GM23338 (cell line): ENCODE measurements at regions not wholly inside any gene's neighbourhood (a gene's known extent, or its start where the extent isn't known, plus 50 kb on each side); places are given as distances from the start of the nearest gene placed in this dataset.

Experiments used
- ATAC-seq: fragments of 200-7000 bp; cut with Tn5 transposase; 3 replicates; pipeline ENCODE4 v1.9.1; 2020
- DNase-seq: peaks from one replicate; pipeline ENCODE4 v3.0.0-alpha.2; 2015; ENCODE audit warnings: low spot score
- H2AFZ ChIP-seq: fragments of 200-600 bp; sonication (generic); 2 replicates; pipeline ENCODE4 v1.8.0; 2016; ENCODE audit warnings: antibody characterized with exemption, mild to moderate bottlenecking, moderate library complexity
- H3F3A ChIP-seq: fragments of 200-600 bp; sonication (generic); replicated peaks from 2 replicates; pipeline ENCODE4 v1.8.0; 2017; ENCODE audit warnings: antibody characterized with exemption, mixed run types, low read depth
- H3K27ac ChIP-seq: fragments of 200-600 bp; sonication (generic); 2 replicates; pipeline ENCODE4 v1.6.1; 2016; ENCODE audit warnings: low read depth
- H3K27me3 ChIP-seq: fragments of 200-600 bp; sonication (generic); 2 replicates; pipeline ENCODE4 v1.8.0; 2016; ENCODE audit warnings: mild to moderate bottlenecking, mixed run types, moderate library complexity; ENCODE audit not compliant: insufficient read depth
- H3K36me3 ChIP-seq: fragments of 200-600 bp; sonication (generic); 2 replicates; pipeline ENCODE4 v1.8.0; 2016; ENCODE audit warnings: mild to moderate bottlenecking; ENCODE audit not compliant: insufficient read depth
- H3K4me1 ChIP-seq: fragments of 200-600 bp; sonication (generic); 2 replicates; pipeline ENCODE4 v1.8.0; 2016; ENCODE audit warnings: mild to moderate bottlenecking, moderate library complexity; ENCODE audit not compliant: insufficient read depth
- H3K4me2 ChIP-seq: fragments of 200-600 bp; sonication (generic); 2 replicates; pipeline ENCODE4 v1.7.1; 2017; ENCODE audit warnings: mixed run types
- H3K4me3 ChIP-seq: fragments of 200-600 bp; sonication (generic); 2 replicates; pipeline ENCODE4 v1.6.1; 2016; ENCODE audit warnings: mixed run types
- H3K79me2 ChIP-seq: fragments of 200-600 bp; sonication (generic); replicated peaks from 2 replicates; pipeline ENCODE4 v1.8.0; 2017; ENCODE audit warnings: mild to moderate bottlenecking; ENCODE audit not compliant: insufficient read depth
- H3K9me2 ChIP-seq: fragments of 200-600 bp; sonication (generic); 2 replicates; pipeline ENCODE4 v1.8.0; 2017; ENCODE audit not compliant: insufficient read depth
- H4K20me1 ChIP-seq: fragments of 200-600 bp; sonication (generic); replicated peaks from 2 replicates; pipeline ENCODE4 v1.8.0; 2017; ENCODE audit warnings: mild to moderate bottlenecking; ENCODE audit not compliant: insufficient read depth
- H3K27ac Mint-ChIP-seq: 2 replicates; pipeline ENCODE4 v1.8.0; 2020; ENCODE audit warnings: inconsistent platforms, mild to moderate bottlenecking, moderate library complexity, mixed read lengths
- H3K27me3 Mint-ChIP-seq: 3 replicates; pipeline ENCODE4 v1.8.0; 2022; ENCODE audit warnings: low read depth, mild to moderate bottlenecking, moderate library complexity, mixed read lengths, inconsistent platforms; ENCODE audit not compliant: insufficient read depth, poor library complexity
- H3K36me3 Mint-ChIP-seq: 3 replicates; pipeline ENCODE4 v1.8.0; 2021; ENCODE audit warnings: low read depth, mild to moderate bottlenecking, inconsistent platforms, moderate library complexity, mixed read lengths
- H3K4me1 Mint-ChIP-seq: 3 replicates; pipeline ENCODE4 v1.8.0; 2020; ENCODE audit warnings: mild to moderate bottlenecking, inconsistent platforms, mixed read lengths
- H3K4me3 Mint-ChIP-seq: 3 replicates; pipeline ENCODE4 v1.8.0; 2021; ENCODE audit warnings: moderate library complexity, mild to moderate bottlenecking, inconsistent platforms, mixed read lengths
- H3K9me3 Mint-ChIP-seq: 3 replicates; pipeline ENCODE4 v1.8.0; 2020; ENCODE audit warnings: moderate library complexity, mild to moderate bottlenecking, inconsistent platforms, mixed read lengths
- CREB1 ChIP-seq: fragments of 250-450 bp; sonication (Bioruptor Pico); IDR thresholded peaks from 2 replicates; pipeline ENCODE4 v1.5.0; 2020; ENCODE audit warnings: low read depth, mild to moderate bottlenecking, moderate library complexity
- EZH2 ChIP-seq: fragments of 200-600 bp; sonication (generic); IDR thresholded peaks from one replicate; pipeline ENCODE4 v1.8.0; 2017; ENCODE audit warnings: antibody characterized with exemption, mild to moderate bottlenecking, low read depth; ENCODE audit not compliant: unreplicated experiment
- EZH2phosphoT487 ChIP-seq: fragments of 200-600 bp; sonication (generic); IDR thresholded peaks from one replicate; pipeline ENCODE4 v1.8.1; 2018; ENCODE audit warnings: antibody characterized with exemption; ENCODE audit not compliant: unreplicated experiment
- JUNB ChIP-seq: IDR thresholded peaks from one replicate; pipeline ENCODE4 v1.6.1; 2016; ENCODE audit warnings: antibody characterized with exemption; ENCODE audit not compliant: unreplicated experiment
- NANOG ChIP-seq: IDR thresholded peaks from 2 replicates; pipeline ENCODE4 v1.6.1; 2016; ENCODE audit warnings: antibody characterized with exemption, borderline replicate concordance
- POLR2AphosphoS5 ChIP-seq: IDR thresholded peaks from 2 replicates; pipeline ENCODE4 v1.6.1; 2016; ENCODE audit warnings: antibody characterized with exemption, low read depth
- STAT1 ChIP-seq: IDR thresholded peaks from one replicate; pipeline ENCODE4 v1.6.1; 2016; ENCODE audit warnings: antibody characterized with exemption; ENCODE audit not compliant: unreplicated experiment
- ZNF114 ChIP-seq: fragments of 250-450 bp; sonication (Bioruptor Pico); IDR thresholded peaks from 2 replicates; pipeline ENCODE4 v1.5.0; 2020; ENCODE audit warnings: mild to moderate bottlenecking, moderate library complexity
- ZNF331 ChIP-seq: fragments of 250-450 bp; sonication (Bioruptor Pico); IDR thresholded peaks from 2 replicates; pipeline ENCODE4 v1.5.0; 2020; ENCODE audit warnings: low read depth, mild to moderate bottlenecking, moderate library complexity
- TF ChIP-seq, protein P1 (sequence below): IDR thresholded peaks from one replicate; pipeline ENCODE4 v1.6.1; 2018; ENCODE audit warnings: antibody characterized with exemption; ENCODE audit not compliant: unreplicated experiment
- TF ChIP-seq, protein P2 (sequence below): IDR thresholded peaks from 2 replicates; pipeline ENCODE4 v1.6.1; 2016; ENCODE audit warnings: antibody characterized with exemption
- TF ChIP-seq, protein P3 (sequence below): fragments of 250-450 bp; sonication (Bioruptor Pico); IDR thresholded peaks from 2 replicates; pipeline ENCODE4 v1.5.0; 2020; ENCODE audit warnings: mild to moderate bottlenecking, moderate library complexity
- TF ChIP-seq, protein P4 (sequence below), 2 experiments: fragments of 200-600 bp in 1 of 2; sonication (generic) in 1 of 2; conservative IDR thresholded peaks; 2 replicates each; pipeline versions ENCODE4 v1.5.1 to v1.6.1; 2016 to 2017; ENCODE audit warnings: antibody characterized with exemption in 2 of 2, low read depth in 2 of 2, mild to moderate bottlenecking in 2 of 2, moderate library complexity in 1 of 2

DNA sequence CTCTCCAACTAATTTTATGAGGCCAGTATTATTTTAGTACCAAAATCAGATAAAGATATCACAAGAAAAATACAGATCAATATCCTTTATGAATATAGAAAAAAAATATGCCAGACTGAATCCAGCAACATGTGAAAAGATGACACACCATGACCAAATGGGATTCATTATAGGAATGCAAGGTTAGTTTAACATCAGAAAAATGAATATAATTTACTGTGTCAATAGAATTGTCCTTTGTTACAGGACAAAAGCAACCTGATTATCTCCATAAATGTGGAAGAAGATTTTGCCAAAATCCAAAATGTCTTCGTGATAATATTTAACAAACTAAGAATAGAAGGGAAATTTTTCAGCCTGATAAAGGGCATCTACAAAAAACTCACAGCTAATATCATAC is 66.4 kb upstream of the DAB2 start (continued):
- TF ChIP-seq, protein P1, sequence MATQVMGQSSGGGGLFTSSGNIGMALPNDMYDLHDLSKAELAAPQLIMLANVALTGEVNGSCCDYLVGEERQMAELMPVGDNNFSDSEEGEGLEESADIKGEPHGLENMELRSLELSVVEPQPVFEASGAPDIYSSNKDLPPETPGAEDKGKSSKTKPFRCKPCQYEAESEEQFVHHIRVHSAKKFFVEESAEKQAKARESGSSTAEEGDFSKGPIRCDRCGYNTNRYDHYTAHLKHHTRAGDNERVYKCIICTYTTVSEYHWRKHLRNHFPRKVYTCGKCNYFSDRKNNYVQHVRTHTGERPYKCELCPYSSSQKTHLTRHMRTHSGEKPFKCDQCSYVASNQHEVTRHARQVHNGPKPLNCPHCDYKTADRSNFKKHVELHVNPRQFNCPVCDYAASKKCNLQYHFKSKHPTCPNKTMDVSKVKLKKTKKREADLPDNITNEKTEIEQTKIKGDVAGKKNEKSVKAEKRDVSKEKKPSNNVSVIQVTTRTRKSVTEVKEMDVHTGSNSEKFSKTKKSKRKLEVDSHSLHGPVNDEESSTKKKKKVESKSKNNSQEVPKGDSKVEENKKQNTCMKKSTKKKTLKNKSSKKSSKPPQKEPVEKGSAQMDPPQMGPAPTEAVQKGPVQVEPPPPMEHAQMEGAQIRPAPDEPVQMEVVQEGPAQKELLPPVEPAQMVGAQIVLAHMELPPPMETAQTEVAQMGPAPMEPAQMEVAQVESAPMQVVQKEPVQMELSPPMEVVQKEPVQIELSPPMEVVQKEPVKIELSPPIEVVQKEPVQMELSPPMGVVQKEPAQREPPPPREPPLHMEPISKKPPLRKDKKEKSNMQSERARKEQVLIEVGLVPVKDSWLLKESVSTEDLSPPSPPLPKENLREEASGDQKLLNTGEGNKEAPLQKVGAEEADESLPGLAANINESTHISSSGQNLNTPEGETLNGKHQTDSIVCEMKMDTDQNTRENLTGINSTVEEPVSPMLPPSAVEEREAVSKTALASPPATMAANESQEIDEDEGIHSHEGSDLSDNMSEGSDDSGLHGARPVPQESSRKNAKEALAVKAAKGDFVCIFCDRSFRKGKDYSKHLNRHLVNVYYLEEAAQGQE = no peak

DNA sequence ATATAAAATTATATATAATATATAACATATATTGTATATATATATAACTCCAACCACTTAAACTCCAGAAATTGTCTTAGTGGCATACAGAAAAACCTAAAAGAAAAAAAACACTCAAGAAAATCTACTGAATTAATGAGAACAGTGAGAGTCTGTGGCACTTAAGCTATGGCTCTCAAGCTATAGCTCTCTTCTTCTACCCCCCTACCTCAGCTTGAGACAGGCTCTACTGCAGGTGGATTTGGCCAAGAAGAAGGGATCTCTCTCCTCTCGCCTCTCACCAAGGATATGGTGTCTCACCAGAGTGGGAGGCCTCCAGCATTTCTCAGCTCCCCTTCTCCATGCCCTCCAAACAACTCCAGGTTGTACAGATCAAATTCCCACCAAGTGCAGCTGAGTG is 64.5 kb upstream of the DAB2 start:
- Histone ChIP-seq H3K4me1 (peaks cover 5% of the 10 kb centered on the region; the same call in 1 of the 2 replicates), H3K27me3 (no peaks in the 10 kb centered on the region), H3K4me2 (no peak overlapping the region), H3K9me2 (no peaks in the 10 kb centered on the region), H3K4me3 (no peak overlapping the region), H3K36me3 (no peaks in the 10 kb centered on the region), H4K20me1 (no peaks in the 10 kb centered on the region), H2AFZ (no peak overlapping the region), H3K79me2 (no peaks in the 10 kb centered on the region), H3K27ac (no peak overlapping the region), H3F3A (no peaks in the 10 kb centered on the region)
- Mint-ChIP-seq H3K9me3 (peaks cover 9% of the 10 kb centered on the region; the same call in 2 of the 3 replicates), H3K4me3 (no peak overlapping the region), H3K27ac (no peak overlapping the region), H3K36me3 (no peaks in the 10 kb centered on the region), H3K4me1 (peaks cover 5% of the 10 kb centered on the region; the same call in 2 of the 3 replicates), H3K27me3 (no peaks in the 10 kb centered on the region)
- DNase-seq (no peak), ATAC-seq (no peak)
- TF ChIP-seq STAT1 = no peak
- TF ChIP-seq, protein P2, sequence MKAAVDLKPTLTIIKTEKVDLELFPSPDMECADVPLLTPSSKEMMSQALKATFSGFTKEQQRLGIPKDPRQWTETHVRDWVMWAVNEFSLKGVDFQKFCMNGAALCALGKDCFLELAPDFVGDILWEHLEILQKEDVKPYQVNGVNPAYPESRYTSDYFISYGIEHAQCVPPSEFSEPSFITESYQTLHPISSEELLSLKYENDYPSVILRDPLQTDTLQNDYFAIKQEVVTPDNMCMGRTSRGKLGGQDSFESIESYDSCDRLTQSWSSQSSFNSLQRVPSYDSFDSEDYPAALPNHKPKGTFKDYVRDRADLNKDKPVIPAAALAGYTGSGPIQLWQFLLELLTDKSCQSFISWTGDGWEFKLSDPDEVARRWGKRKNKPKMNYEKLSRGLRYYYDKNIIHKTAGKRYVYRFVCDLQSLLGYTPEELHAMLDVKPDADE = no peak
- no peak for TF ChIP-seq CREB1 (CRISPR knock-in tag)
- TF ChIP-seq NANOG = no peak
- no peak for TF ChIP-seq ZNF114 (CRISPR knock-in tag)
- TF ChIP-seq JUNB = no peak
- TF ChIP-seq, protein P3, sequence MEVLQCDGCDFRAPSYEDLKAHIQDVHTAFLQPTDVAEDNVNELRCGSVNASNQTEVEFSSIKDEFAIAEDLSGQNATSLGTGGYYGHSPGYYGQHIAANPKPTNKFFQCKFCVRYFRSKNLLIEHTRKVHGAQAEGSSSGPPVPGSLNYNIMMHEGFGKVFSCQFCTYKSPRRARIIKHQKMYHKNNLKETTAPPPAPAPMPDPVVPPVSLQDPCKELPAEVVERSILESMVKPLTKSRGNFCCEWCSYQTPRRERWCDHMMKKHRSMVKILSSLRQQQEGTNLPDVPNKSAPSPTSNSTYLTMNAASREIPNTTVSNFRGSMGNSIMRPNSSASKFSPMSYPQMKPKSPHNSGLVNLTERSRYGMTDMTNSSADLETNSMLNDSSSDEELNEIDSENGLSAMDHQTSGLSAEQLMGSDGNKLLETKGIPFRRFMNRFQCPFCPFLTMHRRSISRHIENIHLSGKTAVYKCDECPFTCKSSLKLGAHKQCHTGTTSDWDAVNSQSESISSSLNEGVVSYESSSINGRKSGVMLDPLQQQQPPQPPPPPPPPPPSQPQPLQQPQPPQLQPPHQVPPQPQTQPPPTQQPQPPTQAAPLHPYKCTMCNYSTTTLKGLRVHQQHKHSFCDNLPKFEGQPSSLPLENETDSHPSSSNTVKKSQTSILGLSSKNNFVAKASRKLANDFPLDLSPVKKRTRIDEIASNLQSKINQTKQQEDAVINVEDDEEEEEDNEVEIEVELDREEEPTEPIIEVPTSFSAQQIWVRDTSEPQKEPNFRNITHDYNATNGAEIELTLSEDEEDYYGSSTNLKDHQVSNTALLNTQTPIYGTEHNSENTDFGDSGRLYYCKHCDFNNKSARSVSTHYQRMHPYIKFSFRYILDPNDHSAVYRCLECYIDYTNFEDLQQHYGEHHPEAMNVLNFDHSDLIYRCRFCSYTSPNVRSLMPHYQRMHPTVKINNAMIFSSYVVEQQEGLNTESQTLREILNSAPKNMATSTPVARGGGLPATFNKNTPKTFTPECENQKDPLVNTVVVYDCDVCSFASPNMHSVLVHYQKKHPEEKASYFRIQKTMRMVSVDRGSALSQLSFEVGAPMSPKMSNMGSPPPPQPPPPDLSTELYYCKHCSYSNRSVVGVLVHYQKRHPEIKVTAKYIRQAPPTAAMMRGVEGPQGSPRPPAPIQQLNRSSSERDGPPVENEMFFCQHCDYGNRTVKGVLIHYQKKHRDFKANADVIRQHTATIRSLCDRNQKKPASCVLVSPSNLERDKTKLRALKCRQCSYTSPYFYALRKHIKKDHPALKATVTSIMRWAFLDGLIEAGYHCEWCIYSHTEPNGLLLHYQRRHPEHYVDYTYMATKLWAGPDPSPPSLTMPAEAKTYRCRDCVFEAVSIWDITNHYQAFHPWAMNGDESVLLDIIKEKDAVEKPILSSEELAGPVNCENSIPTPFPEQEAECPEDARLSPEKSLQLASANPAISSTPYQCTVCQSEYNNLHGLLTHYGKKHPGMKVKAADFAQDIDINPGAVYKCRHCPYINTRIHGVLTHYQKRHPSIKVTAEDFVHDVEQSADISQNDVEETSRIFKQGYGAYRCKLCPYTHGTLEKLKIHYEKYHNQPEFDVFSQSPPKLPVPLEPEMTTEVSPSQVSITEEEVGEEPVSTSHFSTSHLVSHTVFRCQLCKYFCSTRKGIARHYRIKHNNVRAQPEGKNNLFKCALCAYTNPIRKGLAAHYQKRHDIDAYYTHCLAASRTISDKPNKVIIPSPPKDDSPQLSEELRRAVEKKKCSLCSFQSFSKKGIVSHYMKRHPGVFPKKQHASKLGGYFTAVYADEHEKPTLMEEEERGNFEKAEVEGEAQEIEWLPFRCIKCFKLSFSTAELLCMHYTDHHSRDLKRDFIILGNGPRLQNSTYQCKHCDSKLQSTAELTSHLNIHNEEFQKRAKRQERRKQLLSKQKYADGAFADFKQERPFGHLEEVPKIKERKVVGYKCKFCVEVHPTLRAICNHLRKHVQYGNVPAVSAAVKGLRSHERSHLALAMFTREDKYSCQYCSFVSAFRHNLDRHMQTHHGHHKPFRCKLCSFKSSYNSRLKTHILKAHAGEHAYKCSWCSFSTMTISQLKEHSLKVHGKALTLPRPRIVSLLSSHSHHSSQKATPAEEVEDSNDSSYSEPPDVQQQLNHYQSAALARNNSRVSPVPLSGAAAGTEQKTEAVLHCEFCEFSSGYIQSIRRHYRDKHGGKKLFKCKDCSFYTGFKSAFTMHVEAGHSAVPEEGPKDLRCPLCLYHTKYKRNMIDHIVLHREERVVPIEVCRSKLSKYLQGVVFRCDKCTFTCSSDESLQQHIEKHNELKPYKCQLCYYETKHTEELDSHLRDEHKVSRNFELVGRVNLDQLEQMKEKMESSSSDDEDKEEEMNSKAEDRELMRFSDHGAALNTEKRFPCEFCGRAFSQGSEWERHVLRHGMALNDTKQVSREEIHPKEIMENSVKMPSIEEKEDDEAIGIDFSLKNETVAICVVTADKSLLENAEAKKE (CRISPR knock-in tag) = no peak
- TF ChIP-seq, protein P4, sequence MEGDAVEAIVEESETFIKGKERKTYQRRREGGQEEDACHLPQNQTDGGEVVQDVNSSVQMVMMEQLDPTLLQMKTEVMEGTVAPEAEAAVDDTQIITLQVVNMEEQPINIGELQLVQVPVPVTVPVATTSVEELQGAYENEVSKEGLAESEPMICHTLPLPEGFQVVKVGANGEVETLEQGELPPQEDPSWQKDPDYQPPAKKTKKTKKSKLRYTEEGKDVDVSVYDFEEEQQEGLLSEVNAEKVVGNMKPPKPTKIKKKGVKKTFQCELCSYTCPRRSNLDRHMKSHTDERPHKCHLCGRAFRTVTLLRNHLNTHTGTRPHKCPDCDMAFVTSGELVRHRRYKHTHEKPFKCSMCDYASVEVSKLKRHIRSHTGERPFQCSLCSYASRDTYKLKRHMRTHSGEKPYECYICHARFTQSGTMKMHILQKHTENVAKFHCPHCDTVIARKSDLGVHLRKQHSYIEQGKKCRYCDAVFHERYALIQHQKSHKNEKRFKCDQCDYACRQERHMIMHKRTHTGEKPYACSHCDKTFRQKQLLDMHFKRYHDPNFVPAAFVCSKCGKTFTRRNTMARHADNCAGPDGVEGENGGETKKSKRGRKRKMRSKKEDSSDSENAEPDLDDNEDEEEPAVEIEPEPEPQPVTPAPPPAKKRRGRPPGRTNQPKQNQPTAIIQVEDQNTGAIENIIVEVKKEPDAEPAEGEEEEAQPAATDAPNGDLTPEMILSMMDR (conservative IDR thresholded peaks at IDR 0.05; ENCODE audit: low read depth in 2 of 2) = no peak
- no peak for TF ChIP-seq POLR2AphosphoS5
- no peak for TF ChIP-seq EZH2
- no peak for TF ChIP-seq ZNF331 (CRISPR knock-in tag)
- TF ChIP-seq EZH2phosphoT487 = no peak
